Epithelial cell of esophagus (primary cell): ENCODE measurements at regions not wholly inside any gene's neighbourhood (a gene's known extent, or its start where the extent isn't known, plus 50 kb on each side); places are given as distances from the start of the nearest gene placed in this dataset.
"Not testable (repeated sequence)": the region's sequence is repeated elsewhere in the genome, so short reads cannot be mapped to it uniquely, and the experiment has no call there.

Experiments
- DNase-seq: peaks from one replicate; pipeline ENCODE4 v3.0.0; 2010; ENCODE audit warnings: low read depth
- H3K4me3 ChIP-seq: 2 replicates; pipeline ENCODE4 v1.5.1; 2011; ENCODE audit warnings: mild to moderate bottlenecking, low read length, control low read depth
- CTCF ChIP-seq: IDR thresholded peaks from 2 replicates; pipeline ENCODE4 v1.5.1; 2011; ENCODE audit warnings: low read depth, mild to moderate bottlenecking, low read length, control low read depth, inconsistent platforms; ENCODE audit not compliant: insufficient read depth; ENCODE audit errors: missing control alignments

GRCh38 chrX:131394384-131394783 is 105.3 kb upstream of the IGSF1 start:
- no peak overlapping the region for H3K4me3 ChIP-seq
- TF ChIP-seq CTCF = no peak
- DNase-seq = peak; percentile 3

- no peak overlapping the region for H3K4me3 ChIP-seq
- DNase-seq = no peak
- TF ChIP-seq CTCF = no peak
These were observed 108.8 kb upstream of the IGSF1 start for GRCh38 chrX:131397891-131398290.

- H3K4me3 ChIP-seq = no peak overlapping the region
- DNase-seq = peak; percentile 2
- no peak for TF ChIP-seq CTCF
These were observed 110.7 kb upstream of the IGSF1 start for GRCh38 chrX:131399678-131400428.

GRCh38 chrX:131402124-131402811 is 113.2 kb upstream of the IGSF1 start:
- DNase-seq = no peak
- no peak for TF ChIP-seq CTCF
- no peak overlapping the region for H3K4me3 ChIP-seq

- TF ChIP-seq CTCF = no peak
- no peak for DNase-seq
- no peak overlapping the region for H3K4me3 ChIP-seq
These were observed 116.4 kb upstream of the IGSF1 start for GRCh38 chrX:131405497-131405896.

GRCh38 chrX:131424895-131425294 is 119.0 kb upstream of the OR13H1 start:
- DNase-seq = no peak
- no peak overlapping the region for H3K4me3 ChIP-seq
- TF ChIP-seq CTCF = no peak

- not testable (repeated sequence) for DNase-seq, H3K4me3 ChIP-seq
These were observed 113.4 kb upstream of the OR13H1 start for GRCh38 chrX:131430465-131430864.
